HG03565 (cell line): ENCODE measurements at regions not wholly inside any gene's neighbourhood (a gene's known extent, or its start where the extent isn't known, plus 50 kb on each side); places are given as distances from the start of the nearest gene placed in this dataset.

Experiments
- ATAC-seq: cut with Tn5 transposase; IDR thresholded peaks from one replicate; pipeline ENCODE4 v1.9.1; 2021; ENCODE audit warnings: mild to moderate bottlenecking, moderate library complexity; ENCODE audit not compliant: unreplicated experiment

GRCh38 chr11:108994887-108995286, 330.0 kb downstream of the DDX10 start:
- no peak for ATAC-seq

DNA sequence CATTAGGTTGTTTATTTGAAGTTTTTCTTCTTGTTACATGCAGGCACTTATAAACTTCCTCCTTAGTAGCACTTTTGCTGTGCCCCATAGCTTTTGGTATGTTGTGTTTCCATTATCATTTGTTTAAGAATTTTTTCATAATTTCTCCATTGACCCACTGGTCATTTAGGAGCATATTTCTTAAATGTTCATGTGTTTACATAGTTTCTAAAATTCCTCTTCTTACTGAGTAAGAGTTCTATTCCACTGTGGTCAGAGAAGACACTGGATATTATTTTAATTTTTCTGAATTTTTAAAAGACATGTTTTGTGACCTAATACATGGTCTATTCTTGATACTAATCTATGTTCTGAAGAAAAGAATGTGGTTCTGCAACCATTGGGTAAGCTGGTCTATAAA, 333.0 kb downstream of the DDX10 start:
- no peak for ATAC-seq

- ATAC-seq: no peak
Observed at GRCh38 chr11:109000531-109000930, 335.7 kb downstream of the DDX10 start.

DNA sequence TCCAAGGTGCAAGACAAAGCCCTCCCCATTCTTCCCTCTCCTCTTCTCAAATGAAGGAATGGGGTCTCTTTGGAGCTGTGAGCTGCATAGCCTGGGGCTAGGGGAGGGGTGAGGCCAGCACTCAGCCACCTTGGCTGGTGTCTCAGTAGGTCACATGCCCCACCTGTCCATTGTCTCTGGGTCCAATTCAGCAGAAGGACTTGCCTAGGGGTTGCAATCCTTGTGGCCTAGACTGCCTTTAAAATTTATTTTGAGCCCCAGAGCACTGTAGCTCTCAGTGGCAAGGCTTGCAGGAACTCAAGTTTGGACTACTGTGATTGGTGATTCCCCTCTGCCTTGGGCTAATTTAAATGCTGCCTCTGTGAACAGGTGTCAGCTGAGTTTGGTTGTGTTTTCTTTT, 336.7 kb downstream of the DDX10 start:
- ATAC-seq: no peak

DNA sequence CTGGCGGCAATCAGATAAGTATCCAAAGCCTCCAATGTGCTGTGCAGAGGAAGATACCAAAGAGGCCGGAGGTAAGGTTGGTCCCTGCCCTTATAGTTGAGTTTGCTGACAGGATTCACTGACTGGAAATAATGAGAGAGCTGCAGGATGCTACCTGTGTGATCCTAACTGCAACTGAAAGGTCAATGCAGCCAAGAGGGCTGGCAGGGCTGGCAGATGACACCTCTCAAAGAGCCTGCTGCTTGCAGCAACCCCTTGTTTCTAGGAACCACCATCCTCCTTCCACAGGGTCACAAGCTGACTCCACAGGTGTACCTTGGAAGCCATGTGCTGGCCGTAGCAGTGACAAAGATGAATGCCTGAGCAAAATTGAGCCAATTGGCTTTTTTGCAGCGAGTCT, 348.1 kb downstream of the DDX10 start:
- ATAC-seq: no peak

DNA sequence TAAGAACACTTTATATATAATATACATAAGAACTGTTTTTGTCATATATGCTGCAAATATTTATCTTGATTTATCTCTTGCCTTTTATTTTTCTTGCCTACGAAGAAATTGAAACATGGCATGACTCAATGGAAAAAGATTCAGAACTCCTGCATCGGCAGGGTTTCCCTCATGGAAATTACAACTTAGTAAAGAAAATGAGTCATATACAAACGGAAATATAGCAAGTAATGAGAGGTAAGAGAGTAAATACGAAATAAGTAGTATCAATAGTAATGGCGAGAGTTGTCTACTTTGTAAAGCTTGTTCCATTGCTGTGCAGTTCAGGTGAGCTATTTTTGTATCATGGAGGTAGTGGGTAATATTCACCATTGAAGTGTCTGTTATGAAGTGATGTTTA, 350.4 kb downstream of the DDX10 start:
- ATAC-seq: no peak

GRCh38 chr11:109016724-109017123, 351.9 kb downstream of the DDX10 start:
- ATAC-seq: no peak

GRCh38 chr11:109017489-109017888, 352.6 kb downstream of the DDX10 start:
- ATAC-seq: no peak

DNA sequence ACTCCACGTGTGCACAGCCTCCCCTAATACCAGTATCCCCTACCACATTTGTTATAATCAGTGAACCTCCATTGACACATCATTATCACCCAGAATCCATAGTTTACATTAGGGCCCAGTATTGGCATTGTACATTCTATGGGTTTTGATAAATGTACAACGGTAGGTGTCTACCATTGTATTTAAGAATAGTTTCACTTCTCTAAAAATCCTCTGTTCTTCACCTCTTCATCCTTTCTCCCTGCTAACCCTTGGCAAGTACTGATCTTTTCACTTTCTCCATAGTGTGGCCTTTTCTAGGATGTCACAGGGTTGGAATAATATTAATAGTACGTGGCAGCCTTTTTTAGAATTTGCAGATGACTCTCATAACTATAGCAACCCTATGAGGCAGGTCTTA, 353.8 kb downstream of the DDX10 start:
- no peak for ATAC-seq

GRCh38 chr11:109019342-109019936, 354.6 kb downstream of the DDX10 start:
- ATAC-seq: no peak

- no peak for ATAC-seq
Observed at GRCh38 chr11:109023036-109023435, 358.2 kb downstream of the DDX10 start.

GRCh38 chr11:109026891-109027489, 362.1 kb downstream of the DDX10 start:
- no peak for ATAC-seq

DNA sequence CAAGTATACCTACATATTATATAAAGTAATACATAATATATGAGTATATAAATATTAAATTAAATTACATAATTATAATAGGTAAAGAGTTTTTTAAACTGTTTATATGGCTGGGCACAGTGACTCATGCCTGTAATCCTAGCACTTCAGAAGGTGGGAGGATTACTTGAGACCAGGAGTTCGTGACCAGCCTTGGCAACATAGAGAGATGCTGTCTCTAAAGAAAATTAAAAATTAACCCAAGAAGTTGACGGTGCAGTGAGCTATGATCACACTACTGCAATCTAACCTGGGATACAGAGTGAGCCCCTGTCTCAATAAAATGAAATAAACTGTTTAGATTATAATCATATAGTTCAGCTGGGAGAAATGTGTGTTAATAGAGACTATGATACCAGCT, 363.0 kb downstream of the DDX10 start:
- no peak for ATAC-seq

DNA sequence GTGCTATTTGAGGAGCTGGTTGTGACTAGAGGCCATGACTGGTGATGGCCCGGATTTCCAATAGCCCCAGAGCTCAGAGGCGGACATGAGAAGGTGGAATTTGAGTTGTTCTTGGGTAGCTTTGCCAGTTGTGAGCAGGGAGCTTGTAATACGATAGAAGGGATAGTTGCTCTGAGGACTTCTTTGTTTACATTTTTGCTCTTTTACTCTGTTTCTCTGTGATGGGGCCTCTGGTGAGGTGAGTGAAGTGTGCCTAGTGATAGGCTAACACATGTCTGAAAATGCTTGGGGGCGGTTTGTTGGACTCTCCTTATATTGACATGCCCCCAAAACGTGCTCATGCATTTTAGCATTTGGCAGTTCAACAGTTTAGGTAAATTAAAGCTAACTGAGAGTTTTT, 365.1 kb downstream of the DDX10 start:
- ATAC-seq: no peak

DNA sequence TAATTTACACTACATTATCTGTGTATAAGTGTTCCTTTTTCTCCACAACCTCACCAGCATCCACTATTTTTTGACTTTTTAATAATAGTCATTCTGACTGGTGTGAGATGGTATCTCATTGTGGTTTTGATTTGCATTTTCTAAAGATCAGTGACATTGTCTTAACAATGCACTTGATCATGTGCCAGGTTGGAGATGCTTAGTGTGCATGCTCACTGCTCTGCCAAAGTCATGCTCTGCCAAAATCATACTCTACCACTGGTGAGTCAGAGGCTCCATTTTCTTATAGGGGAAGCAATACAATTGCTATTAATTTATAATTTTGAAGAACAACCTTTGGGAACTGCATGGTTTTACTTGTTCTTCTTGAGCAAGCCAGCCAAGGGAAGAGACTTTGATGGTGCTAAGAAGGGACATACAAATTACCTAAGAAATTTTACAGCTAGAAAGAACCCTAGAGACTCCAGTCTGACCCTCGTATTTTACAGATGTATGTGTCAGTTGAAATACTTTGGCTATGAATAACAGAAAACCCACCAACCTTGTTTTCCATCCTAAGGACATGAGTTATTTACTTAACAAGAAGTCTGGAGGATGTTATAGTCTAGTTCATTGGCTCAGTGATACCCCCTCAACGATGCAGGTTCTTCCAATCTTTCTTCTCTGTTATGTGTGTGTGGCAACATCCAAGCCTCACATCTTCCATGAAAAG, 368.9 kb downstream of the DDX10 start:
- ATAC-seq: no peak

DNA sequence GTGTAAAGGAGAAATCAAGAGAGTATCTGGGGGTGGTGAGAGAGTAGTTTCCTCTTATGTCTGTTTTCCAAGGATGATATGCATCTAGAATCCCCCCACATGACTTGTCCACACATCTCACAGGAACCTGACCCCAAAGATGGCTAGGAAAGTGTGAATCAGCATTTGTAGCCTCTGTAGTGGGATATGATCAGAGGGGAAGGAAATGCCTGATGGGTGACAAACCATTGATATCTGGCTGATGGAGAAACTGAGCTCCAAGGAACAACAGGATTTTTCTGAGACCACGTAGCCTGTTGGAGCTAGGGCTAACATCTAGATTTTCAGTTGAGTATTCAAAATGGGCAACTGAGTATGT, 369.4 kb downstream of the DDX10 start:
- ATAC-seq: no peak

- ATAC-seq: no peak
Observed at GRCh38 chr11:109035284-109035683, 370.4 kb downstream of the DDX10 start.

GRCh38 chr11:109036011-109036410, 371.1 kb downstream of the DDX10 start:
- no peak for ATAC-seq

GRCh38 chr11:109037856-109038780, 373.2 kb downstream of the DDX10 start:
- ATAC-seq: no peak

DNA sequence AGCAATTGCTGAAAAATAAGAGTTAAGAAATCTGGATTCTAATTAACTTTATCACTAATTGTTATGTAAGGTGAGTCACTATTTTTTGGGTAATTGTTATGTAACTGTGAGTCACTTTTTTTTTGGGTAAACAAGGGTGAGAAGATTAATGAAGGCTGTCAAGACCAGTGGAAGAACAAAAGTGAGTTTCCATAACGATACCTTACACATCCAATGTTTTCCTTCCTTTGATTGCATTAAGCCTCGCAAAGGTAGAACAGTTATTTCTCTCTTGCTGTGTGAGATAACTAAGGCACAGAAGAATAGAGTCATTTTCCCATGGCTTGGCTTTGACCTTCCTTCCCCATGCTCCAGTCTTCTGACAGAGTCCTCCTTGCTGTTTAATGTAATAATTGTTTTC, 374.7 kb downstream of the DDX10 start:
- no peak for ATAC-seq

GRCh38 chr11:109040303-109040702, 375.4 kb downstream of the DDX10 start:
- no peak for ATAC-seq

GRCh38 chr11:109041876-109042275, 377.0 kb downstream of the DDX10 start:
- no peak for ATAC-seq
